Prostate gland (tissue), 2 donors: ENCODE measurements at regions not wholly inside any gene's neighbourhood (a gene's known extent, or its start where the extent isn't known, plus 50 kb on each side); places are given as distances from the start of the nearest gene placed in this dataset.

Source experiments
- POLR2A ChIP-seq: fragments of 450-650 bp; IDR thresholded peaks from one replicate; pipeline ENCODE4 v1.6.1; 2016; ENCODE audit warnings: antibody characterized with exemption, mild to moderate bottlenecking
- TF ChIP-seq, protein P1 (sequence below), 4 experiments: fragments of 200-600 bp in 2 of 4; fragments of 450-650 bp in 2 of 4; sonication (generic) in 2 of 4; IDR thresholded peaks; 1 replicate in 3 of 4; 2 replicates in 1 of 4; pipeline ENCODE4 v1.5.1; 2016 to 2019; ENCODE audit warnings: antibody characterized with exemption in 4 of 4, mild to moderate bottlenecking in 2 of 4, moderate library complexity in 2 of 4

DNA sequence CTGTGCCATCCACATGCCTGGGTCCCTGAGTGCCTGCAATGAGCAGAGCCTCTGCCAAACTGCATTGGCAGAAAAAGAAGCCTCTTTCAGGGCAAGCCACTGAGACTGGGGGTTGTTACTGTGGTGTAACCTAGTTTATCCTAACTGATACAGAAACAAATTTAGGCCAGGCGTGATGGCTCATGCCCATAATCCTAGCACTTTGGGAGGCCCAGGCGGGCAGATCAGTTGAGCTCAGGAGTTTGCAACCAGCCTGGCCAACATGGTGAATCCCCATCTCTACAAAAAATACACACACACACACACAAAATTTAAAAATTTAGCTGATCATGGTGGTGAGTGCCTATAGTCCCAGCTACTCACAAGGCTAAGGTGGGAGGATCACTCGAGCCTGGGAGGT, 221.6 kb downstream of the TBC1D2B start:
- TF ChIP-seq, protein P1, sequence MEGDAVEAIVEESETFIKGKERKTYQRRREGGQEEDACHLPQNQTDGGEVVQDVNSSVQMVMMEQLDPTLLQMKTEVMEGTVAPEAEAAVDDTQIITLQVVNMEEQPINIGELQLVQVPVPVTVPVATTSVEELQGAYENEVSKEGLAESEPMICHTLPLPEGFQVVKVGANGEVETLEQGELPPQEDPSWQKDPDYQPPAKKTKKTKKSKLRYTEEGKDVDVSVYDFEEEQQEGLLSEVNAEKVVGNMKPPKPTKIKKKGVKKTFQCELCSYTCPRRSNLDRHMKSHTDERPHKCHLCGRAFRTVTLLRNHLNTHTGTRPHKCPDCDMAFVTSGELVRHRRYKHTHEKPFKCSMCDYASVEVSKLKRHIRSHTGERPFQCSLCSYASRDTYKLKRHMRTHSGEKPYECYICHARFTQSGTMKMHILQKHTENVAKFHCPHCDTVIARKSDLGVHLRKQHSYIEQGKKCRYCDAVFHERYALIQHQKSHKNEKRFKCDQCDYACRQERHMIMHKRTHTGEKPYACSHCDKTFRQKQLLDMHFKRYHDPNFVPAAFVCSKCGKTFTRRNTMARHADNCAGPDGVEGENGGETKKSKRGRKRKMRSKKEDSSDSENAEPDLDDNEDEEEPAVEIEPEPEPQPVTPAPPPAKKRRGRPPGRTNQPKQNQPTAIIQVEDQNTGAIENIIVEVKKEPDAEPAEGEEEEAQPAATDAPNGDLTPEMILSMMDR (IDR thresholded peaks at IDR 0.05), result no peak
- TF ChIP-seq POLR2A, result no peak
